ENCODE measurements at regions not wholly inside any gene's neighbourhood (a gene's known extent, or its start where the extent isn't known, plus 50 kb on each side); places are given as distances from the start of the nearest gene placed in this dataset.

DNA sequence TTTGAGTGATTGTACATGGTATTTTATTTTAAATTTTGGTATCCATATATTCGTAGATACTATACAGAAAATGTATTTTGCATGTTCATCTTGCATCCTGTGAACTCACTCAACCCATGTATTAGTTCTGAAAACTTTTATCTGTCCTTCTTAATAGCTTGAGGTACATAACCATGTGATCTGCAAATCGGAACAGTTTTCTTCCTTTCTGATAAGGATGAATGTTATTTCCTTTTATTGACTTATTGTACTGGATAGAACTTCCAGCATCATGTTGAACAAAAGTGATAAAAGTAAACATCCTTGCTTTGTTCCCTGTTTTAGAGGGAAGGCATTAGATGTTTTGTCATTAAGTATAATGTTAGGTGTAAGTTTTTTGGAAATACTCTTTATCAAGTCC, 554.7 kb downstream of the GALR1 start:
- TF ChIP-seq, protein P1, sequence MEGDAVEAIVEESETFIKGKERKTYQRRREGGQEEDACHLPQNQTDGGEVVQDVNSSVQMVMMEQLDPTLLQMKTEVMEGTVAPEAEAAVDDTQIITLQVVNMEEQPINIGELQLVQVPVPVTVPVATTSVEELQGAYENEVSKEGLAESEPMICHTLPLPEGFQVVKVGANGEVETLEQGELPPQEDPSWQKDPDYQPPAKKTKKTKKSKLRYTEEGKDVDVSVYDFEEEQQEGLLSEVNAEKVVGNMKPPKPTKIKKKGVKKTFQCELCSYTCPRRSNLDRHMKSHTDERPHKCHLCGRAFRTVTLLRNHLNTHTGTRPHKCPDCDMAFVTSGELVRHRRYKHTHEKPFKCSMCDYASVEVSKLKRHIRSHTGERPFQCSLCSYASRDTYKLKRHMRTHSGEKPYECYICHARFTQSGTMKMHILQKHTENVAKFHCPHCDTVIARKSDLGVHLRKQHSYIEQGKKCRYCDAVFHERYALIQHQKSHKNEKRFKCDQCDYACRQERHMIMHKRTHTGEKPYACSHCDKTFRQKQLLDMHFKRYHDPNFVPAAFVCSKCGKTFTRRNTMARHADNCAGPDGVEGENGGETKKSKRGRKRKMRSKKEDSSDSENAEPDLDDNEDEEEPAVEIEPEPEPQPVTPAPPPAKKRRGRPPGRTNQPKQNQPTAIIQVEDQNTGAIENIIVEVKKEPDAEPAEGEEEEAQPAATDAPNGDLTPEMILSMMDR (IDR thresholded peaks at IDR 0.05), result no peak
- no peak for TF ChIP-seq POLR2A (IDR thresholded peaks at IDR 0.05)
